ENCODE measurements at regions not wholly inside any gene's neighbourhood (a gene's known extent, or its start where the extent isn't known, plus 50 kb on each side); places are given as distances from the start of the nearest gene placed in this dataset.
A peak's percentile ranks its signal among the peaks of the same experiment; 100 is the strongest.
"Not testable (repeated sequence)": the region's sequence is repeated elsewhere in the genome, so short reads cannot be mapped to it uniquely, and the experiment has no call there.

DNA sequence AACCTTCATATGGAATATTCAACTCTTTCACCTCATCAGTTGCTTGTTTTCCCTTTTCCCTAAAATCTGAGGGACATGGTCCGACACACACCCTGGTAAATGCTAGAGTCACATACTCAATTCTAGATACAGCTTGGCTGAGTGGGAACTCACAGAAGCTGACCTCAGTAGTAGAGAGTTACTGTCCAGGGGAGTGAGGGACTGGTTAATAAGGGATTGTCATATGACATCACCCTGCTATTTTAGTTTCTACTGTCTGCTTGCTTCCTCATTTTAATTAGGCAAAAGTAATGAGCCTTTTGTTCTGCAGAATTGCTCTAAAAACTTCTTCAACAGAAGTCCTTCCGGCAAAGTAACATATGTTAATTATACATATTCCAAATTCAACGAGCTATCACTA lies 244.5 kb downstream of the ZIC4 start:
- no peak for DNase-seq (ENCODE audit: low read depth)
- POLR2A ChIA-PET: interaction anchor here (0.6 kb wide), 1 partner anchor 912 kb away, joined by 4 read pairs; no protein-coding TSS in a partner anchor
- CTCF ChIA-PET: no interaction called here
- no peak for TF ChIP-seq CTCF (IDR thresholded peaks at IDR 0.05; ENCODE audit: insufficient read depth, low read depth, low read length)
- Histone ChIP-seq H3K4me3 (ENCODE audit: low read depth, low read length) (no peak overlapping the region), H3K27me3 (ENCODE audit: control insufficient read depth, insufficient read depth, low read length) (no peaks in the 10 kb centered on the region), H3K36me3 (ENCODE audit: control insufficient read depth, insufficient read depth, low read length) (no peaks in the 10 kb centered on the region)

DNA sequence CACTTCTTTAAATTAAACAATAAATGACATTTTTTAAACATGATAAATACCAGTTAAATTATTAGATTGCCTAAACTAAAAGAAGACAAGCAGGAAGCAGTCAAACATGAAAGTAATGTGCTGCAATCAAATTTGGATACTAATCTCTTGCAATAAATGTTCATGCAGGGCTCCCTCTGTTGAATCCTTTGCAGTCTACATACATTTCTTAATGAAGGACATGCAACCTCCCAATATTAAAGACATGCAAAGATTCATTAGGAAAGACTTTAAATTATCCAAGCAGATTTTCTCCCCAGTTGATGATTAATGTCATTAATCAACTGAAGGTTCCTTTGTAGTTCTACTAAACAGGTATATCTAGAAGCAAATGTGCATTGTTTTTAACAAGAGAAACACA lies 245.4 kb downstream of the ZIC4 start:
- CTCF ChIA-PET: no interaction called here
- no peak for DNase-seq (ENCODE audit: low read depth)
- H3K27me3 ChIP-seq (ENCODE audit: control insufficient read depth, insufficient read depth, low read length): no peaks in the 10 kb centered on the region
- no peak for TF ChIP-seq CTCF (IDR thresholded peaks at IDR 0.05; ENCODE audit: insufficient read depth, low read depth, low read length)
- no peak overlapping the region for H3K4me3 ChIP-seq (ENCODE audit: low read depth, low read length)
- POLR2A ChIA-PET: no interaction called here
- H3K36me3 ChIP-seq (ENCODE audit: control insufficient read depth, insufficient read depth, low read length): no peaks in the 10 kb centered on the region

- POLR2A ChIA-PET: interaction anchor here (0.6 kb wide), 1 partner anchor 242 kb away, joined by 3 read pairs; no protein-coding TSS in a partner anchor
- DNase-seq (ENCODE audit: low read depth): no peak
- Histone ChIP-seq H3K4me3 (ENCODE audit: low read depth, low read length) (no peak overlapping the region), H3K27me3 (ENCODE audit: control insufficient read depth, insufficient read depth, low read length) (no peaks in the 10 kb centered on the region), H3K36me3 (ENCODE audit: control insufficient read depth, insufficient read depth, low read length) (no peaks in the 10 kb centered on the region)
- TF ChIP-seq CTCF (IDR thresholded peaks at IDR 0.05; ENCODE audit: insufficient read depth, low read depth, low read length): no peak
- CTCF ChIA-PET: no interaction called here
Observed at GRCh38 chr3:147159141-147159540, 247.2 kb downstream of the ZIC4 start.

DNA sequence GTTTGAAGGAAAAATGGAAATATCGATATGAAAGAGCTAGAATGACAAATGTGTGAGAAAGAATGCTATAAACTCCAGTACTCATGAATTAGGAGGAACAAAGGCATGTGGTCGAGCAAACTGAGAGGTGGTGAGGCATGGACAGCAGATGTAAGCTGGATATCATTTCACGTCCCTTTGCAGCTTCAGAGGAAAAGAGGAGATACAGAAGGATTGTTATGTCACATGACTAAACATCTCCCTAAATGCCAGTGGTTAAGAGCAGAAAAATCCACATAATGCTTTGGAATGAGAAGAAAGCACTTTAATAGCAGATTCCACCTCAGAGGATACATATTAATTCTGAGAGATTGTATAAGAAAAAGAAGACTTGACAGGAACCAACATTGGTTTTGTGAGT lies 248.7 kb downstream of the ZIC4 start:
- no peaks in the 10 kb centered on the region for H3K36me3 ChIP-seq (ENCODE audit: control insufficient read depth, insufficient read depth, low read length)
- H3K4me3 ChIP-seq (ENCODE audit: low read depth, low read length): no peak overlapping the region
- no peaks in the 10 kb centered on the region for H3K27me3 ChIP-seq (ENCODE audit: control insufficient read depth, insufficient read depth, low read length)
- ChIA-PET CTCF (interaction anchor here (0.6 to 1.2 kb wide), 4 partner anchors 13 to 412 kb away, joined by 3 to 4 read pairs (median 4); no protein-coding TSS in a partner anchor), POLR2A (interaction anchor here (0.6 kb wide), 1 partner anchor 9 kb away, joined by 3 read pairs; no protein-coding TSS in a partner anchor)
- TF ChIP-seq CTCF (IDR thresholded peaks at IDR 0.05; ENCODE audit: insufficient read depth, low read depth, low read length): no peak
- peak; percentile 39 for DNase-seq (ENCODE audit: low read depth)

- H3K4me3 ChIP-seq (ENCODE audit: low read depth, low read length); H3K36me3 ChIP-seq (ENCODE audit: control insufficient read depth, insufficient read depth, low read length); CTCF ChIA-PET; H3K27me3 ChIP-seq (ENCODE audit: control insufficient read depth, insufficient read depth, low read length); POLR2A ChIA-PET; DNase-seq (ENCODE audit: low read depth): not testable (repeated sequence)
Observed at GRCh38 chr3:147154988-147155387, 251.4 kb downstream of the ZIC4 start.

DNA sequence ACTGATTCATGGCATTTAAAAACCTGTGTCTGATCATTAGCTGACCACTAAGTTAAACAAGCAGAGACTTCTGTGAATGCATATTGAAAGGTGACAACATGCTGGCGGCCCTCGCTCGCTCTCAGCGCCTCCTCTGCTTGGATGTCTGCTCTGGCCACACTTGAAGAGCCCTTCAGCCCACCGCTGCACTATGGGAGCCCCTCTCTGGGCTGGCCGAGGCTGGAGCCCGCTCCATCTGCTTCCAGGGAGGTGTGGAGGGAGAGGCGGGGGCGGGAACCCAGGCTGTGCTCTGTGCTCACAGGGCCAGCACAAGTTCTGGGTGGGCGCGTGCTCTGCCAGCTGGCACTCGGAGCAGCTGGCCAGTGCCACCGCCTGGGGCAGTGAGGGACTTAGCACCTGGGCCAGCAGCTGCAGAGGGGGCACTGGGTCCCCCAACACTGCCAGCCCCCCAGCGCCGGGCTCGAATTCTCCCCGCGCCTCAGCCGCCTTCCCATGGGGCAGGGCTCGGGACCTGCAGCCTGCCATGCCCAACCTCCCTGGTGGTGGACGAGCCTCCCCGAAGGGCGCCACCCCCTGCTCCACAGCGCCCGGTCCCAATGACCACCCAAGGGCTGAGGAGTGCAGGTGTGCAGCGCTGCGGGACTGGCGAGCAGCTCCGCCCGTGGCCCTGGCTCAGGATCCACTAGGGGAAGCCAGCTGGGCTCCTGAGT lies 252.4 kb downstream of the ZIC4 start:
- POLR2A ChIA-PET: no interaction called here
- no peak for DNase-seq (ENCODE audit: low read depth)
- Histone ChIP-seq H3K36me3 (ENCODE audit: control insufficient read depth, insufficient read depth, low read length) (no peaks in the 10 kb centered on the region), H3K27me3 (ENCODE audit: control insufficient read depth, insufficient read depth, low read length) (no peaks in the 10 kb centered on the region), H3K4me3 (ENCODE audit: low read depth, low read length) (no peak overlapping the region)
- TF ChIP-seq CTCF (IDR thresholded peaks at IDR 0.05; ENCODE audit: insufficient read depth, low read depth, low read length): no peak
- CTCF ChIA-PET: no interaction called here
